ENCODE measurements at regions not wholly inside any gene's neighbourhood (a gene's known extent, or its start where the extent isn't known, plus 50 kb on each side); places are given as distances from the start of the nearest gene placed in this dataset.
A peak's percentile ranks its signal among the peaks of the same experiment; 100 is the strongest.

- Histone ChIP-seq H3K4me3 (no peak overlapping the region), H3K27me3 (replicated peaks in 1 of 7) (no peaks in the 10 kb centered on the region), H3K4me1 (peaks cover 0 to 18% (median 7%) of the 10 kb centered on the region in 6 donors), H3K27ac (peak overlapping the region in 3 of 8 donors; percentile 19 to 36 (median 21)), H3K36me3 (no peaks in the 10 kb centered on the region), H3K9me3 (no peaks in the 10 kb centered on the region)
- TF ChIP-seq CTCF (IDR thresholded peaks at IDR 0.05 in 8 of 11, conservative IDR thresholded peaks at IDR 0.05 in 3 of 11) (peak; percentile 81 to 92 (median 89)), POLR2AphosphoS5 (IDR thresholded peaks at IDR 0.05) (no peak), POLR2A (IDR thresholded peaks at IDR 0.05) (no peak)
- WGBS, 5 donors, result 23 to 70% (median 31%) methylated on average over 4 of the region's 4 CpGs
- no peak for DNase-seq
- intact Hi-C loops (cut with DNase I; ENCODE audit: low total_unique reads), result loop anchor here (5.0 kb wide), 2 partner anchors 45 to 435 kb away; no protein-coding TSS in a partner anchor
Measured at GRCh38 chr1:101357444-101357986, 120.7 kb downstream of the S1PR1 start.

GRCh38 chr1:101360506-101360905, 123.7 kb downstream of the S1PR1 start:
- H3K4me3 ChIP-seq, result no peak overlapping the region
- no peak for TF ChIP-seq POLR2A (IDR thresholded peaks at IDR 0.05)
- TF ChIP-seq CTCF (IDR thresholded peaks at IDR 0.05 in 8 of 11, conservative IDR thresholded peaks at IDR 0.05 in 3 of 11), result no peak
- no peak for TF ChIP-seq POLR2AphosphoS5 (IDR thresholded peaks at IDR 0.05)
- H3K27me3 ChIP-seq (replicated peaks in 1 of 7), result no peaks in the 10 kb centered on the region
- 86 to 97% (median 91%) methylated on average over 3 of the region's 3 CpGs for WGBS, 5 donors
- peaks cover 0 to 18% (median 7%) of the 10 kb centered on the region in 6 donors for H3K4me1 ChIP-seq
- intact Hi-C loops (cut with DNase I; ENCODE audit: low total_unique reads), result no loop called here
- no peaks in the 10 kb centered on the region for H3K36me3 ChIP-seq
- DNase-seq, result no peak
- H3K27ac ChIP-seq, result no peak overlapping the region
- peaks cover 0 to 6% (median 0%) of the 10 kb centered on the region in 8 donors for H3K9me3 ChIP-seq

- H3K4me1 ChIP-seq, result no peaks in the 10 kb centered on the region
- no peak overlapping the region for H3K27ac ChIP-seq
- no peak overlapping the region for H3K4me3 ChIP-seq
Measured at GRCh38 chr1:101363891-101364318, 127.1 kb downstream of the S1PR1 start.

More at GRCh38 chr1:101363891-101364318, 127.1 kb downstream of the S1PR1 start:
- no peak for TF ChIP-seq POLR2AphosphoS5 (IDR thresholded peaks at IDR 0.05)
- TF ChIP-seq CTCF (IDR thresholded peaks at IDR 0.05 in 8 of 11, conservative IDR thresholded peaks at IDR 0.05 in 3 of 11), result no peak
- TF ChIP-seq POLR2A (IDR thresholded peaks at IDR 0.05), result no peak
- no peaks in the 10 kb centered on the region for H3K27me3 ChIP-seq (replicated peaks in 1 of 7)
- DNase-seq, result no peak
- peaks cover 0 to 6% (median 0%) of the 10 kb centered on the region in 8 donors for H3K9me3 ChIP-seq
- no peaks in the 10 kb centered on the region for H3K36me3 ChIP-seq
- intact Hi-C loops (cut with DNase I; ENCODE audit: low total_unique reads), result no loop called here
